ENCODE measurements at regions not wholly inside any gene's neighbourhood (a gene's known extent, or its start where the extent isn't known, plus 50 kb on each side); places are given as distances from the start of the nearest gene placed in this dataset.

DNA sequence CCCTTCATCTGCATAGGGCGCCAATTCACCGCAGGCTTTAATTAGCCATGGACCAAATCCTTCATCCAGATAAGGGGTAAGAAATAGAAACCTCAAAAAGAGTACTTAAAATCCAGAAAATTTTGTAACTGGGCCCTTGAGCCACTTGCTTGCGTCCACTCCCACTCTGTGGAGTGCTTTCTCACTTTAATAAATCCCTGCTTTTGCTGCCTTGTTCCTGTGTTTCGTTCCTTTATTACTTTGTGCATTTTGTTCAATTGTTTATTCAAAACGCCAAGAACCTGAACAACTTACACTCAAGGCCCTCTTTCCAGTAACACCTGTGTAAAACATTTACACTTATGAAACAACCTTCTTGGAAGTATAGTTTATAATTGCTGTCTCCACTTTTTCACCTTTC, 66.5 kb downstream of the HMHB1 start:
- no peak overlapping the region for H3K27ac ChIP-seq
- ATAC-seq (peak; percentile 86), DNase-seq (peak in 1 of 4 donors; percentile 34)
- TF ChIP-seq, protein P1, sequence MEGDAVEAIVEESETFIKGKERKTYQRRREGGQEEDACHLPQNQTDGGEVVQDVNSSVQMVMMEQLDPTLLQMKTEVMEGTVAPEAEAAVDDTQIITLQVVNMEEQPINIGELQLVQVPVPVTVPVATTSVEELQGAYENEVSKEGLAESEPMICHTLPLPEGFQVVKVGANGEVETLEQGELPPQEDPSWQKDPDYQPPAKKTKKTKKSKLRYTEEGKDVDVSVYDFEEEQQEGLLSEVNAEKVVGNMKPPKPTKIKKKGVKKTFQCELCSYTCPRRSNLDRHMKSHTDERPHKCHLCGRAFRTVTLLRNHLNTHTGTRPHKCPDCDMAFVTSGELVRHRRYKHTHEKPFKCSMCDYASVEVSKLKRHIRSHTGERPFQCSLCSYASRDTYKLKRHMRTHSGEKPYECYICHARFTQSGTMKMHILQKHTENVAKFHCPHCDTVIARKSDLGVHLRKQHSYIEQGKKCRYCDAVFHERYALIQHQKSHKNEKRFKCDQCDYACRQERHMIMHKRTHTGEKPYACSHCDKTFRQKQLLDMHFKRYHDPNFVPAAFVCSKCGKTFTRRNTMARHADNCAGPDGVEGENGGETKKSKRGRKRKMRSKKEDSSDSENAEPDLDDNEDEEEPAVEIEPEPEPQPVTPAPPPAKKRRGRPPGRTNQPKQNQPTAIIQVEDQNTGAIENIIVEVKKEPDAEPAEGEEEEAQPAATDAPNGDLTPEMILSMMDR (IDR thresholded peaks at IDR 0.05): no peak
- H3K27me3 ChIP-seq: peaks cover 0 to 6% of the 10 kb centered on the region in 2 donors
- no peak overlapping the region for H3K4me3 ChIP-seq
- H3K4me1 ChIP-seq: no peaks in the 10 kb centered on the region
- no peaks in the 10 kb centered on the region for H3K36me3 ChIP-seq
- intact Hi-C loops (cut with DNase I): no loop called here
- H3K9me3 ChIP-seq: no peaks in the 10 kb centered on the region

- no peaks in the 10 kb centered on the region for H3K9me3 ChIP-seq
- intact Hi-C loops (cut with DNase I): no loop called here
- H3K27ac ChIP-seq: no peak overlapping the region
- TF ChIP-seq, protein P1 (IDR thresholded peaks at IDR 0.05): no peak
- H3K4me3 ChIP-seq: no peak overlapping the region
- H3K27me3 ChIP-seq: peaks cover 0 to 6% of the 10 kb centered on the region in 2 donors
- no peaks in the 10 kb centered on the region for H3K36me3 ChIP-seq
- ATAC-seq (peak; percentile 66), DNase-seq (no peak)
- no peaks in the 10 kb centered on the region for H3K4me1 ChIP-seq
Measured at GRCh38 chr5:143879646-143880045, 67.7 kb downstream of the HMHB1 start.

- ATAC-seq (no peak), DNase-seq (no peak)
- intact Hi-C loops (cut with DNase I): no loop called here
Measured at GRCh38 chr5:143880178-143880577, 68.2 kb downstream of the HMHB1 start.

DNA sequence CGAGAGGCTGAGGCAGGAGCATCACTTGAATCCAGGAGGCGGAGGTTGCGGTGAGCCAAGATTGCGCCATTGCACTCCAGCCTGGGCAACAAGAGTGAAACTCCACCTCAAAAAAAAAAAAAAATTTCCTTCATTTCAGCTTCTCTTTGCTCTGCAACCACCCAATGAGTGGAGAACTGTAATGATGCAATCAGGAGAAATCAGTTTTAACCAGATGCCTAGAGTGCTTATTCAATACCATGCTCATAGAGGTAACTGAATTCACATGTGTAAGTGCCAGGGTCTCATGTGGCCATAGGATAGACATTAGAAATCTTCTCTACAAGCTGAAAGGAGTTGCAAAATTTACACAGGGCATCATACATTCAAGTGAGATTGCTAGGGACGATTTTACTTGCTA, 70.6 kb downstream of the HMHB1 start:
- H3K27ac ChIP-seq: no peak overlapping the region
- ATAC-seq (no peak), DNase-seq (no peak)
- H3K4me3 ChIP-seq: no peak overlapping the region
- no peaks in the 10 kb centered on the region for H3K27me3 ChIP-seq
- H3K36me3 ChIP-seq: no peaks in the 10 kb centered on the region
- TF ChIP-seq, protein P1 (IDR thresholded peaks at IDR 0.05): no peak
- intact Hi-C loops (cut with DNase I): no loop called here
- H3K9me3 ChIP-seq: no peaks in the 10 kb centered on the region
- no peaks in the 10 kb centered on the region for H3K4me1 ChIP-seq

More at GRCh38 chr5:143880178-143880577, 68.2 kb downstream of the HMHB1 start:
- Histone ChIP-seq H3K4me1 (no peaks in the 10 kb centered on the region), H3K9me3 (no peaks in the 10 kb centered on the region), H3K27ac (no peak overlapping the region), H3K36me3 (no peaks in the 10 kb centered on the region), H3K27me3 (peaks cover 0 to under 1% of the 10 kb centered on the region in 2 donors), H3K4me3 (no peak overlapping the region)
- TF ChIP-seq, protein P1 (IDR thresholded peaks at IDR 0.05): no peak

- ATAC-seq (no peak), DNase-seq (no peak)
- TF ChIP-seq, protein P1 (IDR thresholded peaks at IDR 0.05): no peak
- H3K9me3 ChIP-seq: no peaks in the 10 kb centered on the region
- no peak overlapping the region for H3K4me3 ChIP-seq
- H3K36me3 ChIP-seq: no peaks in the 10 kb centered on the region
- H3K27me3 ChIP-seq: no peaks in the 10 kb centered on the region
- intact Hi-C loops (cut with DNase I): no loop called here
- H3K27ac ChIP-seq: no peak overlapping the region
- H3K4me1 ChIP-seq: peaks cover 0 to 7% of the 10 kb centered on the region in 2 donors
Measured at GRCh38 chr5:143886096-143886495, 74.1 kb downstream of the HMHB1 start.

All from left lung (tissue), 4 donors.